ENCODE measurements at regions not wholly inside any gene's neighbourhood (a gene's known extent, or its start where the extent isn't known, plus 50 kb on each side); places are given as distances from the start of the nearest gene placed in this dataset.

GRCh38 chr2:83859553-83859952, 599.5 kb downstream of the SUCLG1 start:
- intact Hi-C loops (cut with micrococcal nuclease; ENCODE audit: unreplicated experiment): no loop called here
- Histone ChIP-seq H3K9me3 (replicated peaks; ENCODE audit: control insufficient read depth, insufficient read depth, low read length) (no peaks in the 10 kb centered on the region), H3K4me3 (no peak overlapping the region), H3K4me2 (ENCODE audit: control insufficient read depth, insufficient read depth) (no peak overlapping the region), H3K9ac (ENCODE audit: control insufficient read depth, insufficient read depth, low read length) (no peak overlapping the region), H3K36me3 (ENCODE audit: control insufficient read depth in 2 of 2, insufficient read depth in 2 of 2, low read length in 1 of 2) (no peaks in the 10 kb centered on the region), H4K20me1 (ENCODE audit: control insufficient read depth, insufficient read depth) (no peaks in the 10 kb centered on the region), H3K27ac (ENCODE audit: control insufficient read depth, insufficient read depth) (no peak overlapping the region), H3K27me3 (replicated peaks in 1 of 2; ENCODE audit: control insufficient read depth in 2 of 2, insufficient read depth in 2 of 2, low read length in 1 of 2) (no peaks in the 10 kb centered on the region), H3K4me1 (ENCODE audit: control insufficient read depth, insufficient read depth, low read length) (no peaks in the 10 kb centered on the region), H3K79me2 (ENCODE audit: control insufficient read depth, insufficient read depth, low read length) (no peaks in the 10 kb centered on the region), H2AFZ (ENCODE audit: control insufficient read depth, low read depth, low read length) (no peak overlapping the region)
- ChIA-PET RAD21 (ENCODE audit: unreplicated experiment) (no interaction called here), POLR2A (no interaction called here), CTCF (no interaction called here), SMC1A (ENCODE audit: uncharacterized antibody, unreplicated experiment) (no interaction called here)
- DNase-seq (ENCODE audit: low read depth, low spot score) (no peak), FAIRE-seq (no peak), ATAC-seq (no peak)
- in situ Hi-C loops (cut with MboI): no loop called here
- TF ChIP-seq TCF12 (IDR thresholded peaks at IDR 0.05; ENCODE audit: low read depth, low read length) (no peak), SIN3A (IDR thresholded peaks at IDR 0.05; ENCODE audit: low read depth, low read length) (no peak), KDM1A (IDR thresholded peaks at IDR 0.05; ENCODE audit: borderline replicate concordance) (no peak)
- no TSS peak for BruUV-seq (replicated peaks)
- WGBS (ENCODE audit: insufficient coverage, insufficient replicate concordance, low lambda C conversion rate, missing lambda C conversion rate): 21% methylated on average over 1 of the region's 1 CpG

- no peak for DNase-seq (ENCODE audit: low read depth, low spot score)
- Histone ChIP-seq H3K79me2 (ENCODE audit: control insufficient read depth, insufficient read depth, low read length) (no peaks in the 10 kb centered on the region), H3K4me3 (no peak overlapping the region), H2AFZ (ENCODE audit: control insufficient read depth, low read depth, low read length) (no peak overlapping the region), H3K9ac (ENCODE audit: control insufficient read depth, insufficient read depth, low read length) (no peak overlapping the region), H4K20me1 (ENCODE audit: control insufficient read depth, insufficient read depth) (no peaks in the 10 kb centered on the region), H3K27me3 (replicated peaks in 1 of 2; ENCODE audit: control insufficient read depth in 2 of 2, insufficient read depth in 2 of 2, low read length in 1 of 2) (no peaks in the 10 kb centered on the region), H3K9me3 (replicated peaks; ENCODE audit: control insufficient read depth, insufficient read depth, low read length) (no peaks in the 10 kb centered on the region), H3K36me3 (ENCODE audit: control insufficient read depth in 2 of 2, insufficient read depth in 2 of 2, low read length in 1 of 2) (no peaks in the 10 kb centered on the region), H3K4me2 (ENCODE audit: control insufficient read depth, insufficient read depth) (no peak overlapping the region), H3K4me1 (ENCODE audit: control insufficient read depth, insufficient read depth, low read length) (no peaks in the 10 kb centered on the region), H3K27ac (ENCODE audit: control insufficient read depth, insufficient read depth) (no peak overlapping the region)
- no peak for TF ChIP-seq ZBTB4 (CRISPR knock-in tag; IDR thresholded peaks at IDR 0.05)
- no peak for TF ChIP-seq SMAD5 (IDR thresholded peaks at IDR 0.05; ENCODE audit: low read depth)
- TF ChIP-seq STAT3 (IDR thresholded peaks at IDR 0.05; ENCODE audit: low read depth, low read length): no peak
- TF ChIP-seq CBX3 (IDR thresholded peaks at IDR 0.05; ENCODE audit: borderline replicate concordance, low read depth): no peak
- TF ChIP-seq RFX5 (IDR thresholded peaks at IDR 0.05; ENCODE audit: low read depth, low read length): no peak
- TF ChIP-seq MXI1 (IDR thresholded peaks at IDR 0.05; ENCODE audit: low read depth, low read length): no peak
- TF ChIP-seq SREBF1 (IDR thresholded peaks at IDR 0.05; ENCODE audit: low read length): no peak
- TF ChIP-seq MLLT1 (IDR thresholded peaks at IDR 0.05): no peak
- TF ChIP-seq, protein P1, sequence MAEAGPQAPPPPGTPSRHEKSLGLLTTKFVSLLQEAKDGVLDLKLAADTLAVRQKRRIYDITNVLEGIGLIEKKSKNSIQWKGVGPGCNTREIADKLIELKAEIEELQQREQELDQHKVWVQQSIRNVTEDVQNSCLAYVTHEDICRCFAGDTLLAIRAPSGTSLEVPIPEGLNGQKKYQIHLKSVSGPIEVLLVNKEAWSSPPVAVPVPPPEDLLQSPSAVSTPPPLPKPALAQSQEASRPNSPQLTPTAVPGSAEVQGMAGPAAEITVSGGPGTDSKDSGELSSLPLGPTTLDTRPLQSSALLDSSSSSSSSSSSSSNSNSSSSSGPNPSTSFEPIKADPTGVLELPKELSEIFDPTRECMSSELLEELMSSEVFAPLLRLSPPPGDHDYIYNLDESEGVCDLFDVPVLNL (IDR thresholded peaks at IDR 0.05; ENCODE audit: low read depth, low read length): no peak
- no peak for TF ChIP-seq SMARCA5 (IDR thresholded peaks at IDR 0.05)
- no peak for TF ChIP-seq RB1 (IDR thresholded peaks at IDR 0.05; ENCODE audit: borderline replicate concordance)
- TF ChIP-seq NBN (IDR thresholded peaks at IDR 0.05): no peak
- no peak for TF ChIP-seq SPI1 (IDR thresholded peaks at IDR 0.05; ENCODE audit: borderline replicate concordance, insufficient read depth, low read depth, low read length)
- 59% methylated on average over 5 of the region's 5 CpGs for WGBS (ENCODE audit: insufficient coverage, insufficient replicate concordance, low lambda C conversion rate, missing lambda C conversion rate)
- ATAC-seq: no peak
- POLR2A ChIA-PET: no interaction called here
- in situ Hi-C loops (cut with MboI): no loop called here
- no peak for FAIRE-seq
- intact Hi-C loops (cut with micrococcal nuclease; ENCODE audit: unreplicated experiment): no loop called here
- RAD21 ChIA-PET (ENCODE audit: unreplicated experiment): no interaction called here
- SMC1A ChIA-PET (ENCODE audit: uncharacterized antibody, unreplicated experiment): interaction anchor here (1.6 kb wide), 1 partner anchor 30 kb away, joined by 4 read pairs; no protein-coding TSS in a partner anchor
- CTCF ChIA-PET: no interaction called here
- BruUV-seq (replicated peaks): no TSS peak
These were observed 608.0 kb downstream of the SUCLG1 start for GRCh38 chr2:83851066-83851465.
